Endothelial cell of umbilical vein (primary cell): ENCODE measurements at regions not wholly inside any gene's neighbourhood (a gene's known extent, or its start where the extent isn't known, plus 50 kb on each side); places are given as distances from the start of the nearest gene placed in this dataset.

Experiments used
- BruUV-seq: library from RNA; stranded (reverse); fragments of 400-500 nt; replicated peaks from 2 replicates; lab custom pipeline; 2021; lab: Mats Ljungman, UMichigan
- CTCF ChIA-PET: fragments of 300-600, 350-600 bp; sonication (Branson Sonifier 250); formaldehyde crosslinking; loops from one replicate; lab custom pipeline; 2021; ENCODE audit warnings: antibody characterized with exemption, inconsistent platforms; lab: Charles Lee
- POLR2A ChIA-PET: fragments of 300-600, 350-600 bp; sonication (Branson Sonifier 250); formaldehyde crosslinking; loops from one replicate; lab custom pipeline; 2021; ENCODE audit warnings: antibody characterized with exemption, inconsistent platforms; lab: Charles Lee
- DNase-seq: peaks from one replicate; pipeline ENCODE4 v3.0.0-alpha.2; 2011; ENCODE audit warnings: low read depth, low spot score
- FAIRE-seq: peaks from 2 replicates; lab custom pipeline; 2011; peaks lifted over from hg19 to GRCh38; lab: Jason Lieb, UNC
- H2AFZ ChIP-seq: 2 replicates; pipeline ENCODE4 v1.6.0; 2012; ENCODE audit warnings: low read depth, low read length, control low read depth, inconsistent platforms
- H3K27ac ChIP-seq: 2 replicates; pipeline ENCODE4 v1.5.1; 2011; ENCODE audit warnings: low read depth, mild to moderate bottlenecking, control low read depth, low read length, moderate library complexity; ENCODE audit not compliant: insufficient read depth
- H3K27me3 ChIP-seq, 2 experiments: 2 replicates each; pipeline versions ENCODE4 v1.6.0 to v1.6.1; 2011; ENCODE audit warnings: low read length in 2 of 2, mixed read lengths in 1 of 2; ENCODE audit not compliant: control insufficient read depth in 2 of 2, insufficient read depth in 2 of 2
- H3K36me3 ChIP-seq, 2 experiments: 2 replicates in 1 of 2; 3 replicates in 1 of 2; pipeline ENCODE4 v1.5.1; 2011; ENCODE audit warnings: low read length in 2 of 2, mild to moderate bottlenecking in 1 of 2, moderate library complexity in 1 of 2; ENCODE audit not compliant: control insufficient read depth in 2 of 2, insufficient read depth in 2 of 2; ENCODE audit errors: extremely low read depth in 1 of 2
- H3K4me1 ChIP-seq: 3 replicates; pipeline ENCODE4 v1.5.1; 2011; ENCODE audit warnings: mild to moderate bottlenecking, low read length; ENCODE audit not compliant: control insufficient read depth, insufficient read depth; ENCODE audit errors: extremely low read depth
- H3K4me2 ChIP-seq: 2 replicates; pipeline ENCODE4 v1.6.1; 2011; ENCODE audit warnings: low read length, control low read depth, mixed read lengths; ENCODE audit not compliant: insufficient read depth
- H3K4me3 ChIP-seq, 3 experiments: fragments of 200-600 bp in 1 of 3; sonication (generic), shearing (Covaris generic) in 1 of 3; replicated peaks in 1 of 3; 2 replicates each; pipeline ENCODE4 v1.5.1; 2011 to 2016; ENCODE audit warnings: control low read depth in 3 of 3, low read length in 3 of 3, mild to moderate bottlenecking in 2 of 3, inconsistent platforms in 1 of 3, low read depth in 1 of 3, moderate library complexity in 1 of 3; ENCODE audit not compliant: insufficient read depth in 1 of 3
- H3K79me2 ChIP-seq: 2 replicates; pipeline ENCODE4 v1.6.0; 2012; ENCODE audit warnings: low read length, inconsistent platforms; ENCODE audit not compliant: control insufficient read depth, insufficient read depth
- H3K9ac ChIP-seq: replicated peaks from 2 replicates; pipeline ENCODE3; 2011; ENCODE audit warnings: low read length, control low read depth; ENCODE audit not compliant: insufficient read depth; ENCODE audit errors: extremely low read depth
- H3K9me1 ChIP-seq: replicated peaks from 3 replicates; pipeline ENCODE4 v1.6.0; 2011; ENCODE audit warnings: mild to moderate bottlenecking, low read length; ENCODE audit not compliant: control insufficient read depth, insufficient read depth; ENCODE audit errors: extremely low read depth
- H3K9me3 ChIP-seq: replicated peaks from 2 replicates; pipeline ENCODE4 v1.5.1; 2012; ENCODE audit warnings: low read length, inconsistent platforms; ENCODE audit not compliant: control insufficient read depth, insufficient read depth
- H4K20me1 ChIP-seq: replicated peaks from 2 replicates; pipeline ENCODE3; 2011; ENCODE audit warnings: mild to moderate bottlenecking, low read length; ENCODE audit not compliant: control insufficient read depth, insufficient read depth; ENCODE audit errors: extremely low read depth
- EZH2 ChIP-seq: IDR thresholded peaks from 2 replicates; pipeline ENCODE4 v1.6.1; 2012; ENCODE audit warnings: borderline replicate concordance, low read depth, mild to moderate bottlenecking, moderate library complexity, low read length, inconsistent platforms; ENCODE audit not compliant: severe bottlenecking
- FOS ChIP-seq: IDR thresholded peaks from 2 replicates; pipeline ENCODE4 v1.6.1; 2011; ENCODE audit warnings: mild to moderate bottlenecking, low read length, moderate library complexity, borderline replicate concordance; ENCODE audit not compliant: insufficient read depth
- GATA2 ChIP-seq: IDR thresholded peaks from 2 replicates; pipeline ENCODE4 v1.7.0; 2011; ENCODE audit warnings: low read depth, mild to moderate bottlenecking, moderate library complexity, mixed read lengths, low read length; ENCODE audit not compliant: insufficient read length, insufficient read depth
- JUN ChIP-seq: IDR thresholded peaks from 2 replicates; pipeline ENCODE4 v1.6.1; 2011; ENCODE audit warnings: borderline replicate concordance, low read depth; ENCODE audit not compliant: insufficient read length, insufficient read depth
- MYC ChIP-seq: IDR thresholded peaks from one replicate; pipeline ENCODE4 v1.6.1; 2011; ENCODE audit warnings: mild to moderate bottlenecking, low read depth, low read length
- POLR2A ChIP-seq: IDR thresholded peaks from 2 replicates; pipeline ENCODE4 v1.6.1; 2012; ENCODE audit warnings: low read depth, mild to moderate bottlenecking, control low read depth, low read length
- POLR2AphosphoS5 ChIP-seq: IDR thresholded peaks from 2 replicates; pipeline ENCODE4 v1.6.1; 2012; ENCODE audit warnings: low read depth, mild to moderate bottlenecking, control low read depth, low read length, moderate library complexity; ENCODE audit not compliant: insufficient read depth
- dilution Hi-C: fragments of 300-500 bp; cut with MboI; formaldehyde crosslinking; loops from one replicate; pipeline ENCODE4 v1.15.0; 2019; ENCODE audit warnings: low sequenced_read_pairs; ENCODE audit not compliant: extremely low pct_ligation_motif_present
- intact Hi-C: fragments of 100-400 bp; cut with micrococcal nuclease; formaldehyde crosslinking; loops from one replicate; pipeline ENCODE4 v1.10.0; 2022
- TF ChIP-seq, protein P1 (sequence below), 2 donors: IDR thresholded peaks; 1 replicate in 1 of 2; 2 replicates in 1 of 2; pipeline ENCODE4 v1.5.1; 2011; ENCODE audit warnings: low read length in 2 of 2, mild to moderate bottlenecking in 2 of 2, moderate library complexity in 2 of 2, control low read depth in 1 of 2, inconsistent platforms in 1 of 2, low read depth in 1 of 2; ENCODE audit not compliant: insufficient read depth in 1 of 2; ENCODE audit errors: extremely low read depth in 1 of 2
- TF ChIP-seq, protein P2 (sequence below): IDR thresholded peaks from 2 replicates; pipeline ENCODE4 v1.6.1; 2011; ENCODE audit not compliant: insufficient read depth, insufficient read length

DNA sequence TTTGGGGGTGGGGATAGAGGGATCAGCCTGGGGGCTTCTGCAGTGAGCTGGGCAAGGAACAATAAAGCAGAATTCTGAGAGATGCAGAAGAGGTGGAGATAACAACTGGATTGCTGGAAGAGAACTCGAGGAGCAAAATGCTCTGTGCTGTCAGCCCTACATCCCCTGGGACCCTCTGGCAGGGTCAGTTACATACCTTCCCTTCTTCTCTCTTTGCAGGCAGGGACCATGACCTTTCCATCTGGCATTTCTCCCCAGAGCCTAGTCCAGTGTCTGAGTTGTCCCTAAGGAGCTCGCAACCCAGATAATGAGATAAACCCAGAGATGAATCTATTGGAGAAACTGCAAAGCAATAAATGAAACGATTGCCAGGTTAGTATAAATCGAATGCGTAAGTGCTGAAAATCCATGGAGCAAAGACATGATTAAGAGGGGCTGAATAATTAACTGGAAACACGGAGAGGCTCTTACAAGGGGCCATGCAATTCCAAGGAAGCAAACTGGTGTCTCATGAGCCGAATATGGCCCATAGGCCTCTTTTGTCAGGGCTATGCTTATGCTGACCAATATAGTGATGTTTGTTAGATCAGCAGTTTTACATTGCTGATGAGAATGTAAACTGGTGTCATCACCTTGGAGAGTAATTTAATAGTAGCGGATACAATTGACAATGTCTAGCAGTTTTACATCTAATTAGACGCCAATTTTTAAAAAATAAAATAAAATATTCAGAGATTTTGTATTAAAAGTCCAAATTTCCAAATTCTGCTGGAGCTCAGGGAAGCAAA is 129.4 kb upstream of the IRX5 start:
- no peak for TF ChIP-seq JUN
- TF ChIP-seq, protein P1, sequence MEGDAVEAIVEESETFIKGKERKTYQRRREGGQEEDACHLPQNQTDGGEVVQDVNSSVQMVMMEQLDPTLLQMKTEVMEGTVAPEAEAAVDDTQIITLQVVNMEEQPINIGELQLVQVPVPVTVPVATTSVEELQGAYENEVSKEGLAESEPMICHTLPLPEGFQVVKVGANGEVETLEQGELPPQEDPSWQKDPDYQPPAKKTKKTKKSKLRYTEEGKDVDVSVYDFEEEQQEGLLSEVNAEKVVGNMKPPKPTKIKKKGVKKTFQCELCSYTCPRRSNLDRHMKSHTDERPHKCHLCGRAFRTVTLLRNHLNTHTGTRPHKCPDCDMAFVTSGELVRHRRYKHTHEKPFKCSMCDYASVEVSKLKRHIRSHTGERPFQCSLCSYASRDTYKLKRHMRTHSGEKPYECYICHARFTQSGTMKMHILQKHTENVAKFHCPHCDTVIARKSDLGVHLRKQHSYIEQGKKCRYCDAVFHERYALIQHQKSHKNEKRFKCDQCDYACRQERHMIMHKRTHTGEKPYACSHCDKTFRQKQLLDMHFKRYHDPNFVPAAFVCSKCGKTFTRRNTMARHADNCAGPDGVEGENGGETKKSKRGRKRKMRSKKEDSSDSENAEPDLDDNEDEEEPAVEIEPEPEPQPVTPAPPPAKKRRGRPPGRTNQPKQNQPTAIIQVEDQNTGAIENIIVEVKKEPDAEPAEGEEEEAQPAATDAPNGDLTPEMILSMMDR (IDR thresholded peaks at IDR 0.05; ENCODE audit: extremely low read depth in 1 of 2, insufficient read depth in 1 of 2, low read depth in 1 of 2, low read length in 2 of 2), result no peak
- TF ChIP-seq POLR2A, result no peak
- TF ChIP-seq, protein P2, sequence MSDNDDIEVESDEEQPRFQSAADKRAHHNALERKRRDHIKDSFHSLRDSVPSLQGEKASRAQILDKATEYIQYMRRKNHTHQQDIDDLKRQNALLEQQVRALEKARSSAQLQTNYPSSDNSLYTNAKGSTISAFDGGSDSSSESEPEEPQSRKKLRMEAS, result no peak
- no peak for TF ChIP-seq EZH2
- TF ChIP-seq GATA2, result no peak
- no peak for TF ChIP-seq MYC
- no peak for TF ChIP-seq POLR2AphosphoS5
- no peak for TF ChIP-seq FOS
- H3K4me2 ChIP-seq, result no peak overlapping the region
- no peak overlapping the region for H3K9ac ChIP-seq
- FAIRE-seq, result no peak
- H2AFZ ChIP-seq, result no peak overlapping the region
- no peaks in the 10 kb centered on the region for H3K9me1 ChIP-seq
- no peak overlapping the region for H3K4me3 ChIP-seq
- no peaks in the 10 kb centered on the region for H3K79me2 ChIP-seq
- H3K27me3 ChIP-seq, result no peaks in the 10 kb centered on the region
- CTCF ChIA-PET, result no interaction called here
- intact Hi-C loops, result no loop called here
- POLR2A ChIA-PET, result no interaction called here
- H3K4me1 ChIP-seq, result no peaks in the 10 kb centered on the region
- H4K20me1 ChIP-seq, result no peaks in the 10 kb centered on the region
- dilution Hi-C loops, result no loop called here
- H3K9me3 ChIP-seq, result no peaks in the 10 kb centered on the region
- no peak for DNase-seq
- H3K27ac ChIP-seq, result no peak overlapping the region
- H3K36me3 ChIP-seq, result no peaks in the 10 kb centered on the region
- BruUV-seq, result no TSS peak
